ENCODE measurements at regions not wholly inside any gene's neighbourhood (a gene's known extent, or its start where the extent isn't known, plus 50 kb on each side); places are given as distances from the start of the nearest gene placed in this dataset.

DNA sequence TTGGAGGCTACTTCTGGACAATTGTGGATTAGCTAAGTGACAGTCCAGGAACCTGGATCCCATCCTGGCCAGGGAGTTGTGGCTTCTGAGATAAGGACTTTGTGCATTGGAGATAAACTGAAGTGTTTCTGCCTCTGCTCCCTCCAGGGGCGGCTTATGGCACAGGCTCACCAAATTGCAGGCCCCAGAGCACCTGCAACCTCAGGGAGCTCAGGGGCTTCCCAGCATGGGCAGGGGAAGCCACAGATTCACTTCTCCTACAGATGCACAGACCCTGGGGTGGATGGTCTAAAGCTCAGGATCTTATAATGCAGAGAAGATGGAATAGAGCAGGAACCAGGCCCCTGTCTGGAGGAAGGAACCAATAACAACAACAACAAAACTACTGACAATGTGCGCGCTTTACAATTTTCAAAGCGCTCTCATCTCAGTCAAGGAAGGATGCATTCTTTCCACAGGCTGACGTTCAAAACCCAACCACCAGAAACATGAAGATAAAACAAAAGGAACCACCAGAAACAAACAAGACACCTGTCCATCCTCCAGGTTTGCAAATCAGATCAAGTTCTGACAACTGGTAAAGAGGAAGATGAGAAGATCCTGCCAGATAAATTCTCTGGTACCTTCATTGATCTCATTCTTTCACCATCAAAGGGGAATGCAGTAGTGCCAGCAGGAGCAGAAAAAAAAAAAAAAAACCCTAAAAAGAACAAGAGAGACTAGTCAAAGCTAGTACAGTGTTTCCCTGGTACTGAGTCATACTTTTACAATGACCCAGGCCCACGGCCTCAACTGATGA is 121.0 kb upstream of the IRF2BP2 start (continued):
- TF ChIP-seq, protein P1, sequence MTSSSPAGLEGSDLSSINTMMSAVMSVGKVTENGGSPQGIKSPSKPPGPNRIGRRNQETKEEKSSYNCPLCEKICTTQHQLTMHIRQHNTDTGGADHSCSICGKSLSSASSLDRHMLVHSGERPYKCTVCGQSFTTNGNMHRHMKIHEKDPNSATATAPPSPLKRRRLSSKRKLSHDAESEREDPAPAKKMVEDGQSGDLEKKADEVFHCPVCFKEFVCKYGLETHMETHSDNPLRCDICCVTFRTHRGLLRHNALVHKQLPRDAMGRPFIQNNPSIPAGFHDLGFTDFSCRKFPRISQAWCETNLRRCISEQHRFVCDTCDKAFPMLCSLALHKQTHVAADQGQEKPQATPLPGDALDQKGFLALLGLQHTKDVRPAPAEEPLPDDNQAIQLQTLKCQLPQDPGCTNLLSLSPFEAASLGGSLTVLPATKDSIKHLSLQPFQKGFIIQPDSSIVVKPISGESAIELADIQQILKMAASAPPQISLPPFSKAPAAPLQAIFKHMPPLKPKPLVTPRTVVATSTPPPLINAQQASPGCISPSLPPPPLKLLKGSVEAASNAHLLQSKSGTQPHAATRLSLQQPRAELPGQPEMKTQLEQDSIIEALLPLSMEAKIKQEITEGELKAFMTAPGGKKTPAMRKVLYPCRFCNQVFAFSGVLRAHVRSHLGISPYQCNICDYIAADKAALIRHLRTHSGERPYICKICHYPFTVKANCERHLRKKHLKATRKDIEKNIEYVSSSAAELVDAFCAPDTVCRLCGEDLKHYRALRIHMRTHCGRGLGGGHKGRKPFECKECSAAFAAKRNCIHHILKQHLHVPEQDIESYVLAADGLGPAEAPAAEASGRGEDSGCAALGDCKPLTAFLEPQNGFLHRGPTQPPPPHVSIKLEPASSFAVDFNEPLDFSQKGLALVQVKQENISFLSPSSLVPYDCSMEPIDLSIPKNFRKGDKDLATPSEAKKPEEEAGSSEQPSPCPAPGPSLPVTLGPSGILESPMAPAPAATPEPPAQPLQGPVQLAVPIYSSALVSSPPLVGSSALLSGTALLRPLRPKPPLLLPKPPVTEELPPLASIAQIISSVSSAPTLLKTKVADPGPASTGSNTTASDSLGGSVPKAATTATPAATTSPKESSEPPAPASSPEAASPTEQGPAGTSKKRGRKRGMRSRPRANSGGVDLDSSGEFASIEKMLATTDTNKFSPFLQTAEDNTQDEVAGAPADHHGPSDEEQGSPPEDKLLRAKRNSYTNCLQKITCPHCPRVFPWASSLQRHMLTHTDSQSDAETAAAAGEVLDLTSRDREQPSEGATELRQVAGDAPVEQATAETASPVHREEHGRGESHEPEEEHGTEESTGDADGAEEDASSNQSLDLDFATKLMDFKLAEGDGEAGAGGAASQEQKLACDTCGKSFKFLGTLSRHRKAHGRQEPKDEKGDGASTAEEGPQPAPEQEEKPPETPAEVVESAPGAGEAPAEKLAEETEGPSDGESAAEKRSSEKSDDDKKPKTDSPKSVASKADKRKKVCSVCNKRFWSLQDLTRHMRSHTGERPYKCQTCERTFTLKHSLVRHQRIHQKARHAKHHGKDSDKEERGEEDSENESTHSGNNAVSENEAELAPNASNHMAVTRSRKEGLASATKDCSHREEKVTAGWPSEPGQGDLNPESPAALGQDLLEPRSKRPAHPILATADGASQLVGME (CRISPR knock-in tag; IDR thresholded peaks at IDR 0.05): no peak
- TF ChIP-seq FOXA1 (IDR thresholded peaks at IDR 0.05; ENCODE audit: borderline replicate concordance) (no peak), SP2 (IDR thresholded peaks at IDR 0.05; ENCODE audit: extremely low read depth, low read depth, low read length, poor library complexity, severe bottlenecking) (no peak), SMAD3 (CRISPR knock-in tag; conservative IDR thresholded peaks at IDR 0.05) (0 out of 2 replicates have a peak, but pooled peaks have one; percentile 18), TEAD4 (IDR thresholded peaks at IDR 0.05; ENCODE audit: low read length) (peak; percentile 88), TEAD4 (CRISPR knock-in tag; IDR thresholded peaks at IDR 0.05; ENCODE audit: borderline replicate concordance) (no peak), ZNF695 (CRISPR knock-in tag; IDR thresholded peaks at IDR 0.05) (no peak), SMARCE1 (IDR thresholded peaks at IDR 0.05) (peak; percentile 64; the same call in 1 of the 2 replicates), TAF7 (tag; IDR thresholded peaks at IDR 0.05) (no peak), ZZZ3 (IDR thresholded peaks at IDR 0.05) (no peak), SPI1 (IDR thresholded peaks at IDR 0.05; ENCODE audit: borderline replicate concordance, low read depth, low read length) (no peak), SMARCA4 (IDR thresholded peaks at IDR 0.05) (peak; percentile 78), FOSL1 (tag; conservative IDR thresholded peaks at IDR 0.05) (0 out of 2 replicates have a peak, but pooled peaks have one; percentile 29), DPF2 (IDR thresholded peaks at IDR 0.05) (peak; percentile 87), TCFL5 (CRISPR knock-in tag; conservative IDR thresholded peaks at IDR 0.05) (no peak)
- TF ChIP-seq, protein P2, sequence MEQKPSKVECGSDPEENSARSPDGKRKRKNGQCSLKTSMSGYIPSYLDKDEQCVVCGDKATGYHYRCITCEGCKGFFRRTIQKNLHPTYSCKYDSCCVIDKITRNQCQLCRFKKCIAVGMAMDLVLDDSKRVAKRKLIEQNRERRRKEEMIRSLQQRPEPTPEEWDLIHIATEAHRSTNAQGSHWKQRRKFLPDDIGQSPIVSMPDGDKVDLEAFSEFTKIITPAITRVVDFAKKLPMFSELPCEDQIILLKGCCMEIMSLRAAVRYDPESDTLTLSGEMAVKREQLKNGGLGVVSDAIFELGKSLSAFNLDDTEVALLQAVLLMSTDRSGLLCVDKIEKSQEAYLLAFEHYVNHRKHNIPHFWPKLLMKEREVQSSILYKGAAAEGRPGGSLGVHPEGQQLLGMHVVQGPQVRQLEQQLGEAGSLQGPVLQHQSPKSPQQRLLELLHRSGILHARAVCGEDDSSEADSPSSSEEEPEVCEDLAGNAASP (IDR thresholded peaks at IDR 0.05): no peak
- TF ChIP-seq, protein P3, sequence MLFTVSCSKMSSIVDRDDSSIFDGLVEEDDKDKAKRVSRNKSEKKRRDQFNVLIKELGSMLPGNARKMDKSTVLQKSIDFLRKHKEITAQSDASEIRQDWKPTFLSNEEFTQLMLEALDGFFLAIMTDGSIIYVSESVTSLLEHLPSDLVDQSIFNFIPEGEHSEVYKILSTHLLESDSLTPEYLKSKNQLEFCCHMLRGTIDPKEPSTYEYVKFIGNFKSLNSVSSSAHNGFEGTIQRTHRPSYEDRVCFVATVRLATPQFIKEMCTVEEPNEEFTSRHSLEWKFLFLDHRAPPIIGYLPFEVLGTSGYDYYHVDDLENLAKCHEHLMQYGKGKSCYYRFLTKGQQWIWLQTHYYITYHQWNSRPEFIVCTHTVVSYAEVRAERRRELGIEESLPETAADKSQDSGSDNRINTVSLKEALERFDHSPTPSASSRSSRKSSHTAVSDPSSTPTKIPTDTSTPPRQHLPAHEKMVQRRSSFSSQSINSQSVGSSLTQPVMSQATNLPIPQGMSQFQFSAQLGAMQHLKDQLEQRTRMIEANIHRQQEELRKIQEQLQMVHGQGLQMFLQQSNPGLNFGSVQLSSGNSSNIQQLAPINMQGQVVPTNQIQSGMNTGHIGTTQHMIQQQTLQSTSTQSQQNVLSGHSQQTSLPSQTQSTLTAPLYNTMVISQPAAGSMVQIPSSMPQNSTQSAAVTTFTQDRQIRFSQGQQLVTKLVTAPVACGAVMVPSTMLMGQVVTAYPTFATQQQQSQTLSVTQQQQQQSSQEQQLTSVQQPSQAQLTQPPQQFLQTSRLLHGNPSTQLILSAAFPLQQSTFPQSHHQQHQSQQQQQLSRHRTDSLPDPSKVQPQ (CRISPR knock-in tag; IDR thresholded peaks at IDR 0.05; ENCODE audit: borderline replicate concordance): no peak
- TF ChIP-seq, protein P4, sequence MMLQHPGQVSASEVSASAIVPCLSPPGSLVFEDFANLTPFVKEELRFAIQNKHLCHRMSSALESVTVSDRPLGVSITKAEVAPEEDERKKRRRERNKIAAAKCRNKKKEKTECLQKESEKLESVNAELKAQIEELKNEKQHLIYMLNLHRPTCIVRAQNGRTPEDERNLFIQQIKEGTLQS (IDR thresholded peaks at IDR 0.05): peak; percentile 41
- TF ChIP-seq, protein P4 (CRISPR knock-in tag; conservative IDR thresholded peaks at IDR 0.05): no peak

Measured in K562 (cell line).